ENCODE measurements at regions not wholly inside any gene's neighbourhood (a gene's known extent, or its start where the extent isn't known, plus 50 kb on each side); places are given as distances from the start of the nearest gene placed in this dataset.

DNA sequence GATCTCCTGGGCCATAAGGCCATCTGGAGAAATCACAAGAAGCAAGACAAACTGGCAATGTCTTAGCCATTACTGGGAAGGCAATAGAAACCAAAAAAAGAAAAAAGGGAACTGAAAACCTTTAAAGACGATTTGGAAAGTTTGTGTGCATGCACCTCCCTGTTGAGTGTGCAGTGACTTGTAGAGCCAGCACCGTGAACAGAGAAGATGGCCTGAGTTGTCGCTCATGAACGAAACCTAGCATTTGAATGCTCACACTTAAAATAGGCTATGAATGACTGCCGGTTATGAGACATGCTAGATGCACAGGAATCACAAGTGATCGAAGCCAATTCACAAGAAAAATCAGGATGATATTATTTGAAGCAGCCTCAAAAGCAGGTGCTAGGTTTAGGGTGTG lies 151.3 kb upstream of the ADO start:
- H4K20me1 ChIP-seq (ENCODE audit: insufficient read depth, low read length), result no peaks in the 10 kb centered on the region
- peaks cover 34% of the 10 kb centered on the region for H3K4me1 ChIP-seq (ENCODE audit: insufficient read depth, low read length)
- H3K9me3 ChIP-seq (ENCODE audit: low read depth, low read length), result no peaks in the 10 kb centered on the region
- no peak overlapping the region for H3K4me2 ChIP-seq (ENCODE audit: insufficient read depth, low read length)
- H3K4me3 ChIP-seq (ENCODE audit: insufficient read depth, low read length), result no peak overlapping the region
- no peaks in the 10 kb centered on the region for H3K79me2 ChIP-seq (ENCODE audit: insufficient read depth, low read length)
- no peak overlapping the region for H2AFZ ChIP-seq (ENCODE audit: low read length)
- H3K36me3 ChIP-seq (ENCODE audit: insufficient read depth, low read length), result no peaks in the 10 kb centered on the region
- no peak overlapping the region for H3K27ac ChIP-seq (ENCODE audit: low read depth, low read length)
- TF ChIP-seq CTCF (IDR thresholded peaks at IDR 0.05; ENCODE audit: extremely low read depth, low read depth, low read length), result no peak
- no peak for DNase-seq (ENCODE audit: insufficient read length, low spot score, missing footprints)
- no peaks in the 10 kb centered on the region for H3K27me3 ChIP-seq (ENCODE audit: insufficient read depth, low read length)

DNA sequence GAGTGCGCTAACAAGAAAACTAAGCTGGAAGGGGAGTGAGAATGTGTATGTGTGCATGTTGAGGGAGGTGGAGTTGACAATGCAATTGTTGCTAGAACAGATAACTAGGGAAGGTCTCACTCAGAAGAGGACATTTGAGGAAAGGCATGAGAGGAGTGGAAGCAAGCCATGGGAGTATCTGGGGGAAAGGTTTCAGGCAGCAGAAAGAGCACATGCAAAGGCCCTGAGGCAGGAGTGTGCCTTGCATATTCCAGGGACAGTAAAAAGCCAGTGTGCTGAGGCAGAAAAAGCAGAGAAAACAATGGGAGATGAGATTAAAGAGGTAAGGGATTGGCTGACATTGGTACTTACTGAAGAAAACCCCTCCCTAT lies 149.6 kb upstream of the ADO start:
- Histone ChIP-seq H3K36me3 (ENCODE audit: insufficient read depth, low read length) (no peaks in the 10 kb centered on the region), H3K27me3 (ENCODE audit: insufficient read depth, low read length) (no peaks in the 10 kb centered on the region), H3K4me2 (ENCODE audit: insufficient read depth, low read length) (no peak overlapping the region), H3K79me2 (ENCODE audit: insufficient read depth, low read length) (no peaks in the 10 kb centered on the region), H3K27ac (ENCODE audit: low read depth, low read length) (no peak overlapping the region), H3K9me3 (ENCODE audit: low read depth, low read length) (no peaks in the 10 kb centered on the region), H3K4me3 (ENCODE audit: insufficient read depth, low read length) (no peak overlapping the region), H4K20me1 (ENCODE audit: insufficient read depth, low read length) (no peaks in the 10 kb centered on the region), H2AFZ (ENCODE audit: low read length) (no peak overlapping the region), H3K4me1 (ENCODE audit: insufficient read depth, low read length) (peaks cover 29% of the 10 kb centered on the region)
- no peak for DNase-seq (ENCODE audit: insufficient read length, low spot score, missing footprints)
- TF ChIP-seq CTCF (IDR thresholded peaks at IDR 0.05; ENCODE audit: extremely low read depth, low read depth, low read length), result no peak

DNA sequence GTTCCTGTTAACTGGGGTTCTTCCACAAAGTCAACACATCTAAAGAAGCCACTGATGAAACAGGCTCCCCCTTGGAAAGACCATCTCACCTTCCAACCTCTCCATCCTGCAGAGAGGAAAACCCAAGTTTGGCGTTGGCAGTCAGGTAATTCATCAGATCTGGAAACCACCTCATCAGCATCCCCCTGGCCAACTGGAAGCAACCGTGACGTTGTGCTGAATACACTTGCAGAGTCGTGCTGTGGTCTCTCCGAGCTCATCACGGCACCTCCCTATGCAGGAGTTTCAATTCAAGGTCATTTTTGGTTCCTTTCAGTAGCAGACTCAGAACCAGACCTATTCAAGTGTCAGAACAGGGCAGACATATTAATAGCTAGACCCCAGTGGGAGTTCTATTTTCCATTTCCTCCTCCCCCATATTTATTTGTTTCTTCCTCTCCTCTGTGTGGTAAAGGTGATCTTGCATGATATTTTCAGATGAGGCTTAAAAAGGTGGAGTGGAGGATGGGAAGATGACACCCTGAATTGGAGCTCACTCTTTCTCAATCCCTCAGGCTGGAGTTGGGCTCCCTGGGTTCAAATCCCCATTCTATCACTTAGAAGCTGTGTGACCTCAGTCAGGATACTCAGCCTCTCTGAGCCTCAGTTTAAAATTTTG lies 149.1 kb upstream of the ADO start:
- no peak for DNase-seq (ENCODE audit: insufficient read length, low spot score, missing footprints)
- Histone ChIP-seq H3K4me1 (ENCODE audit: insufficient read depth, low read length) (peaks cover 24% of the 10 kb centered on the region), H3K36me3 (ENCODE audit: insufficient read depth, low read length) (no peaks in the 10 kb centered on the region), H3K27me3 (ENCODE audit: insufficient read depth, low read length) (no peaks in the 10 kb centered on the region), H3K79me2 (ENCODE audit: insufficient read depth, low read length) (no peaks in the 10 kb centered on the region), H3K27ac (ENCODE audit: low read depth, low read length) (no peak overlapping the region), H3K4me2 (ENCODE audit: insufficient read depth, low read length) (no peak overlapping the region), H3K9me3 (ENCODE audit: low read depth, low read length) (no peaks in the 10 kb centered on the region), H4K20me1 (ENCODE audit: insufficient read depth, low read length) (no peaks in the 10 kb centered on the region), H2AFZ (ENCODE audit: low read length) (no peak overlapping the region), H3K4me3 (ENCODE audit: insufficient read depth, low read length) (no peak overlapping the region)
- no peak for TF ChIP-seq CTCF (IDR thresholded peaks at IDR 0.05; ENCODE audit: extremely low read depth, low read depth, low read length)

- DNase-seq (ENCODE audit: insufficient read length, low spot score, missing footprints), result no peak
- Histone ChIP-seq H2AFZ (ENCODE audit: low read length) (no peak overlapping the region), H3K27ac (ENCODE audit: low read depth, low read length) (no peak overlapping the region), H3K27me3 (ENCODE audit: insufficient read depth, low read length) (no peaks in the 10 kb centered on the region), H3K4me2 (ENCODE audit: insufficient read depth, low read length) (no peak overlapping the region), H3K9me3 (ENCODE audit: low read depth, low read length) (no peaks in the 10 kb centered on the region), H3K4me1 (ENCODE audit: insufficient read depth, low read length) (peaks cover 5% of the 10 kb centered on the region), H3K36me3 (ENCODE audit: insufficient read depth, low read length) (no peaks in the 10 kb centered on the region), H4K20me1 (ENCODE audit: insufficient read depth, low read length) (no peaks in the 10 kb centered on the region), H3K4me3 (ENCODE audit: insufficient read depth, low read length) (no peak overlapping the region), H3K79me2 (ENCODE audit: insufficient read depth, low read length) (no peaks in the 10 kb centered on the region)
- no peak for TF ChIP-seq CTCF (IDR thresholded peaks at IDR 0.05; ENCODE audit: extremely low read depth, low read depth, low read length)
Observed at GRCh38 chr10:62657244-62657835, 147.2 kb upstream of the ADO start.
